ENCODE measurements at regions not wholly inside any gene's neighbourhood (a gene's known extent, or its start where the extent isn't known, plus 50 kb on each side); places are given as distances from the start of the nearest gene placed in this dataset.

GRCh38 chr9:7243838-7244237 lies 486.1 kb downstream of the KDM4C start:
- no peak for DNase-seq (ENCODE audit: low read depth, low spot score)

GRCh38 chr9:7242126-7242525 lies 484.4 kb downstream of the KDM4C start:
- DNase-seq (ENCODE audit: low read depth, low spot score), result no peak

- no peak for DNase-seq (ENCODE audit: low read depth, low spot score)
Observed at GRCh38 chr9:7241694-7242093, 483.9 kb downstream of the KDM4C start.

DNA sequence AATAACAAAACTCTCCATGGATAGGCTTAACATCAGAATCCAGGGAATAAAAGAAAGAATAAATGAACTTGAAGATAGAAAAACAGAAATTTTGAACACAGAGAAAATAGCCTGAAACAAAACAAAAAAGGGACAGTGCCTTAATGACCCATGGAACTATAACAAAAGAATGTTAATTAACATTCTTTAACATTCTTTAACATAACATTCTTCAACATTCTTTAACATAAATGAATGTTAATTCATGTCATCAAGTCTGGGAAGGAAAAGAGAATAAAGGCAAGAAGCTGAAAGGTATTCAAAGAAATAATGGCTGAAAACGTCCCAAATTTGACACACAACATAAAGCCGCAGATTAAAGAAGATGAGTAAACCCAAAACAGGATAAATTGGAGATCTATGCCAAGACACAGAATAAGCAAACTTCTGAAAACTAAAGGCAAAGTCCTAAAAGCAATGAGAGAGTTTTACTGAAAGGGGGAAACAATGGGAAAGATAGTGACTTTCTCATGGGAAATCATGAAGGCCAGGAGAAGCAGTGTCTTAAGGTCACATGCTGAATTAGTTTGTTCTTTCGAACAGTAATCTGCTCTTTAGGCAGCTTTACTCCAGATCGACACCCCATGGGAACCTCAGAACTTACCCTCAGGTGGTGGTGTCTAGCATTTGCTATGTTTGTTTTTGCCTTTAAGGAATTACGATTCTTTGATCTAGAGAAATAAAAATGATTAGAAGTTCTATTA lies 483.0 kb downstream of the KDM4C start:
- DNase-seq (ENCODE audit: low read depth, low spot score), result no peak

DNA sequence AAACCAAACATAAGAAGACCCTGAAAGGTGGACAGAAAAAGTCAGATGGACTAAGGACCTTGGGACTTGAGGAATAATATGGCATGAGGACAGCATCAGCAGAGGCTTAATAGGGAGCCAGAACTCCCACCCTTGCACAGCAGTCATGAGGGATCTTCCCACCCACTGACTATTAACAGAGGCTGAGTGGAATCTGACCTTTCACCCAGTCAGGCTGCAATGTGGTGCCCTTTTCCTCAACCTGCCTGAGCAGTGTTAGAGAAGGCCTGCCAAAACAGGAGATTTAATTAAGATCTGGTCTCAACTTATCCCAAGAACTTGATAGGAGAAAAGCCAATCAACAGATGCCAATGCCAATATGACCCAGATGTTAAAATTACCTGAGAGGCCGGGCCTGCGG lies 481.9 kb downstream of the KDM4C start:
- no peak for DNase-seq (ENCODE audit: low read depth, low spot score)

DNA sequence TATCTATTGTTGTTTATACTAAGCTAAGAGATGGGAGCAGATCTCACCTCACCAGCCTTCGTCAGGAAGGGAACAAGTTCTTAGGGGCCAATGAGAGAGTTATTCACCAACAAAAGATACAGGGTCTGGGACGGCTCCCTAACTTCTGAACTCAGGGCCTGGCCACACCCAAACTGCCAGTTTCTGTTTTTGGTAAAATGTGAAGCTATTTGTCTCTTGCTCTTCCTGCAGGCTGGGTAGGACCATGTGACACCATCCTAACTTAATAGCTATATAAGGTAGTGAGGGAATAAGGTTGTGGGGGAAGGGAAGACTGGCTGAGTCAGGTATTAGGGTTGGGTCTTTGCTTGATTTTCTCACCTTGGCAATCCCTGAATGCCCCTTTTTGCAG lies 480.5 kb downstream of the KDM4C start:
- DNase-seq (ENCODE audit: low read depth, low spot score), result no peak

- no peak for DNase-seq (ENCODE audit: low read depth, low spot score)
Observed at GRCh38 chr9:7237473-7238246, 479.9 kb downstream of the KDM4C start.

DNA sequence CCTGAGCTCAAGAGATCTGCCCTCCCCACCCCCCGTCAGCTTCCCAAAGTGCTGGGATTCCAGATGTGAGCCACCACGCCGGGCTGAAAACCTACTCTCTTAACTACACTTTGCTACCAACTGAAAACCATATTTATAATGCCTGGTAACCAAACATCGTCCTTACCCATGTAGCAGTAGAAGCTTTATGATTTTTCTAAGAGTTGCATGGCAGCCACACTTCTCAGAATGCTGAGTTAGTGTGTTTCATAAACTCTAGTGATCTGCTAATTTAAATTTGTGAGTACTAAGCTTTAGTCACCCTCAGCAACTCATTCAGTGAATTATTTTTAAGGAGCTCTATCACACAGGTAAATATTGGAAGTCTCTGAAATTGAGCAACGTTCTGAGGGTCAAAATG lies 478.4 kb downstream of the KDM4C start:
- no peak for DNase-seq (ENCODE audit: low read depth, low spot score)

GRCh38 chr9:7234144-7234543 lies 476.4 kb downstream of the KDM4C start:
- DNase-seq (ENCODE audit: low read depth, low spot score), result no peak

DNA sequence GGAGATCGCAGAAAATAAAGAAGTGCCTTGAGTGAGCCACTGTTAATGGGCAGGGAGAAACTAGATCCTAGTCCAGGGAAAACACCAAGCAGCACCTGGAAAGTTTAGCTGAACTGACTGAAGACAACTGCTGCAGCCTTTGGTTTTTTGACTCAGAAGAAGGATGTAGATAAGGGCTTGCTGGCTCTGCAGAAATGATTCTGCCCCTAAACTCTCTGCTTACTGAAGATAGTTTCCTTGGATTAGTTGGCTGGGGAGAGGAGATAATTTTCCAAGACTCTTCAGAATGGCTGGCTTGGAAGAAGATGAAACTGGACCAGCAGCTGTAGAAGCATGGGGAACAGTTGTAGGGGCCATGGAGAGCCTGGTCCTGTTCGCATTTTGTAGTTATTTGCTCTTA lies 471.8 kb downstream of the KDM4C start:
- DNase-seq (ENCODE audit: low read depth, low spot score), result no peak

DNA sequence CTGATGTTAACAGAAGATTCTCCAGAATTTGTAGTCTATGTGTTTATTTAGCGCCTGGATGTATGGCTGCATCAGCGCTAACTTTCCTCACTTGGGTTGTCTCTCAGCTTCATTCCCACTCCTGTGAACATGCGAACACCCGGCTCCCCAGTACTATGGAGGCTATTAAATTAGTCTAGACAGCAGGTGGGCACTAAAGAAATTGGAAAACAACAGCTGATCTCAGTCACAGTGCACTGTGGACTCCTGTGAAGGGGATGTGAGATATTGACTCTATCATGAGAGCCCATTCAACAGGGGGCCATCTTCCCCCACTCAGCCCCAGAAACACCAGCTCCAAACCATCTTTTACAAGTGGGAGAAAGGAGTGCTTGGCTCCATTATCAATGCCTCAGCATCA lies 471.0 kb downstream of the KDM4C start:
- DNase-seq (ENCODE audit: low read depth, low spot score), result no peak

DNA sequence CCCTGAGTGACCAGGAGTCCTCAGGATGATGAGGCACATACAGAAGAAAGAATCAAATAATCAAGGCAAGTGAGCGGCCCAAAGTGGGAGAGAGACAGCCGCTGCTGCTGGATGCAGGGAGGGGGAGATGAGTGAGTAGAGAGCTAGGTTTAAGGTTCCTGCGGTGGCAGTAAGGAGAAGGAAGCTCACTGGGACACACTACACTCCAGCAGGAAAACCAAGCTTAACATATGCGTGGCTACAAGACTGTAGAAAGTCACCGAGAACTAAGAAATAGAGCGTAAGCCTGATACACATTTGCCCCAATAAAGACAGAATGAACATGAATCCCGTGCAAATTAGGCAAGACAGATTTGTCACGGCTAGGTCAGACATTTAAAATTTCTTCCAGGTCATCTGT lies 470.2 kb downstream of the KDM4C start:
- DNase-seq (ENCODE audit: low read depth, low spot score), result no peak

GRCh38 chr9:7226007-7226640 lies 468.4 kb downstream of the KDM4C start:
- no peak for DNase-seq (ENCODE audit: low read depth, low spot score)

All from smooth muscle cell of the brain vasculature (primary cell).